ENCODE measurements at regions not wholly inside any gene's neighbourhood (a gene's known extent, or its start where the extent isn't known, plus 50 kb on each side); places are given as distances from the start of the nearest gene placed in this dataset.
A peak's percentile ranks its signal among the peaks of the same experiment; 100 is the strongest.

DNA sequence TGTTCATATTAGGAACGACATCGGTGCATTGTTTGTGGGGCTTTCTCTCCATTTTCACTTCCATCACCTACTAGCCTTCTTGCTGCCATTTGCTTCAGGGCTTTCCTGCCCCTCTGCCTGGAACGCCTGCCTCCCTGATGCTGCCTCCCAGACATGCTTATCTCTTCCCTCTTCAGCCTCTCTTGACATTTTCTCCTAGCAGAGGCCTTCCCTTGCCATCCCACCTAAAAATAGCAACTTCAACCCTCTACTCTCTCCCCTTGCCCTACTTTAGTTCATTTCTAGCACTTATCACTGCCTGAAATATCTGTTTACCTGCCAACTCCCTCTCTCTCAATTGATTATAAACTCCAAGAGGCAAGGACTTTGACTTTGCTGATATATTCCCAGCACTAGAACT, 210.3 kb downstream of the SP3 start:
- H3K4me3 ChIP-seq (replicated peaks in 1 of 3; ENCODE audit: insufficient read depth in 1 of 3, low read depth in 2 of 3, low read length in 3 of 3) = no peak overlapping the region
- no peaks in the 10 kb centered on the region for H3K9me3 ChIP-seq (ENCODE audit: low read length)
- 51% methylated on average over 3 of the region's 3 CpGs for WGBS (ENCODE audit: low lambda C conversion rate)
- intact Hi-C loops (cut with micrococcal nuclease; ENCODE audit: unreplicated experiment) (no loop called here), in situ Hi-C loops (cut with HindIII; ENCODE audit: extremely low pct_ligation_motif_present, low pct_unique_long_range_greater_than_20kb) (no loop called here)
- ChIA-PET POLR2A (no interaction called here), CTCF (ENCODE audit: low intra/inter-chr PET ratio, low total read pairs) (no interaction called here)
- H3K9ac ChIP-seq (ENCODE audit: insufficient read depth, low read depth, low read length) = no peak overlapping the region
- DNase-seq (ENCODE audit: low spot score) (no peak), FAIRE-seq (no peak), ATAC-seq (no peak)
- H3K4me2 ChIP-seq (ENCODE audit: low read depth, low read length) = no peak overlapping the region
- no peak overlapping the region for H2AFZ ChIP-seq (ENCODE audit: low read length)
- BruUV-seq (replicated peaks) = no TSS peak
- no peaks in the 10 kb centered on the region for H3K79me2 ChIP-seq (ENCODE audit: insufficient read depth, low read length)
- no peaks in the 10 kb centered on the region for H3K36me3 ChIP-seq (replicated peaks in 1 of 2; ENCODE audit: control insufficient read depth in 1 of 2, insufficient read depth in 2 of 2, low read length in 2 of 2)
- 0 out of 2 replicates have a peak, but pooled peaks cover 1% of the 10 kb centered on the region for H3K4me1 ChIP-seq (ENCODE audit: insufficient read depth, low read length)
- TF ChIP-seq, protein P1, sequence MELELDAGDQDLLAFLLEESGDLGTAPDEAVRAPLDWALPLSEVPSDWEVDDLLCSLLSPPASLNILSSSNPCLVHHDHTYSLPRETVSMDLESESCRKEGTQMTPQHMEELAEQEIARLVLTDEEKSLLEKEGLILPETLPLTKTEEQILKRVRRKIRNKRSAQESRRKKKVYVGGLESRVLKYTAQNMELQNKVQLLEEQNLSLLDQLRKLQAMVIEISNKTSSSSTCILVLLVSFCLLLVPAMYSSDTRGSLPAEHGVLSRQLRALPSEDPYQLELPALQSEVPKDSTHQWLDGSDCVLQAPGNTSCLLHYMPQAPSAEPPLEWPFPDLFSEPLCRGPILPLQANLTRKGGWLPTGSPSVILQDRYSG (CRISPR knock-in tag; IDR thresholded peaks at IDR 0.05) = no peak
- TF ChIP-seq ATM (IDR thresholded peaks at IDR 0.05; ENCODE audit: borderline replicate concordance) (no peak), ZBTB8A (CRISPR knock-in tag; IDR thresholded peaks at IDR 0.05; ENCODE audit: borderline replicate concordance, low read depth) (no peak), ZNF20 (CRISPR knock-in tag; IDR thresholded peaks at IDR 0.05) (no peak), ZNF781 (CRISPR knock-in tag; IDR thresholded peaks at IDR 0.05; ENCODE audit: borderline replicate concordance, not compliant biosample characterization) (no peak), PAF1 (CRISPR knock-in tag; IDR thresholded peaks at IDR 0.05) (no peak)
- H3K27ac ChIP-seq (ENCODE audit: extremely low read length, insufficient read depth, low read length) = no peak overlapping the region
- peaks cover 2 to 21% of the 10 kb centered on the region in 2 experiments; a peak in 2 of 5 replicates for H3K27me3 ChIP-seq (ENCODE audit: control insufficient read depth in 1 of 2, insufficient read depth in 2 of 2, low read length in 2 of 2)
- H4K20me1 ChIP-seq (ENCODE audit: insufficient read depth, low read length) = no peaks in the 10 kb centered on the region

DNA sequence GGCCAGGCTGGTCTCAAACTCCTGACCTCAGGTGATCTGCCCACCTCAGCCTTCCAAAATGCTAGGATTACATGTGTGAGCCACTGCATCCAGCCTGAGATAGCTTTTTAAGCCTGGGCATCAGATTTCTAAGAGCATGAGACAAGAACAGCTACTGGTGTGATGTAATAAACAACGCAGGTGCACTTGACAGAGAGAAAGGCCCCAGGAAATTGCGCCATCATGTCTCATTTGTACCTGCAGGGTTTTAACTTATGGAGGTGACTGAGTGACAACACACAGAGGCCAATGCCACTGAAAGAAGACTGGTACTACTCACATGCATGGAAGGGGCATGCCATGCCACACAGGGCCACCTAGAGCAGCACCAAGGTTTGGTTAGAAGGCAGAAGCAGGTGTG, 209.4 kb downstream of the SP3 start:
- in situ Hi-C loops (cut with HindIII; ENCODE audit: extremely low pct_ligation_motif_present, low pct_unique_long_range_greater_than_20kb) = no loop called here

More for the DNA sequence above, 209.4 kb downstream of the SP3 start:
- Histone ChIP-seq H3K27ac (ENCODE audit: extremely low read length, insufficient read depth, low read length) (no peak overlapping the region), H3K4me2 (ENCODE audit: low read depth, low read length) (no peak overlapping the region), H3K36me3 (replicated peaks in 1 of 2; ENCODE audit: control insufficient read depth in 1 of 2, insufficient read depth in 2 of 2, low read length in 2 of 2) (no peaks in the 10 kb centered on the region), H3K9me3 (ENCODE audit: low read length) (no peaks in the 10 kb centered on the region), H4K20me1 (ENCODE audit: insufficient read depth, low read length) (no peaks in the 10 kb centered on the region), H3K27me3 (ENCODE audit: control insufficient read depth in 1 of 2, insufficient read depth in 2 of 2, low read length in 2 of 2) (peaks cover 2 to 24% of the 10 kb centered on the region in 2 experiments; a peak in 2 of 5 replicates), H3K4me3 (replicated peaks in 1 of 3; ENCODE audit: insufficient read depth in 1 of 3, low read depth in 2 of 3, low read length in 3 of 3) (no peak overlapping the region), H2AFZ (ENCODE audit: low read length) (no peak overlapping the region), H3K79me2 (ENCODE audit: insufficient read depth, low read length) (no peaks in the 10 kb centered on the region), H3K9ac (ENCODE audit: insufficient read depth, low read depth, low read length) (no peak overlapping the region), H3K4me1 (ENCODE audit: insufficient read depth, low read length) (no peaks in the 10 kb centered on the region)
- intact Hi-C loops (cut with micrococcal nuclease; ENCODE audit: unreplicated experiment) = no loop called here
- ATAC-seq = no peak
- ChIA-PET CTCF (ENCODE audit: low intra/inter-chr PET ratio, low total read pairs) (no interaction called here), POLR2A (no interaction called here)
- no peak for DNase-seq (ENCODE audit: low spot score)
- WGBS (ENCODE audit: low lambda C conversion rate) = 18% methylated on average over 2 of the region's 2 CpGs
- no peak for FAIRE-seq
- no TSS peak for BruUV-seq (replicated peaks)
- TF ChIP-seq CEBPB (IDR thresholded peaks at IDR 0.05; ENCODE audit: borderline replicate concordance, low read depth, low read length) (peak; percentile 39; the same call in 1 of the 2 replicates), ZNF770 (CRISPR knock-in tag; IDR thresholded peaks at IDR 0.05) (no peak)

All from HepG2 (cell line).